ENCODE measurements at regions not wholly inside any gene's neighbourhood (a gene's known extent, or its start where the extent isn't known, plus 50 kb on each side); places are given as distances from the start of the nearest gene placed in this dataset.

- peaks cover 0 to 15% (median 4%) of the 10 kb centered on the region in 7 donors for H3K9me3 Mint-ChIP-seq
- no peak overlapping the region for H3K4me3 Mint-ChIP-seq
- Histone ChIP-seq H3K27ac (ENCODE audit: low read depth in 1 of 2, low read length in 2 of 2) (no peak overlapping the region), H2AFZ (ENCODE audit: insufficient read depth, low read depth, low read length, poor library complexity, severe bottlenecking) (no peak overlapping the region), H3K9me3 (replicated peaks in 1 of 2; ENCODE audit: control insufficient read depth in 1 of 2, insufficient read depth in 1 of 2, low read length in 2 of 2) (peaks cover 3 to 7% of the 10 kb centered on the region in 2 donors), H4K20me1 (ENCODE audit: insufficient read depth, low read length) (no peaks in the 10 kb centered on the region), H3K4me3 (replicated peaks in 1 of 3; ENCODE audit: low read depth in 2 of 3, low read length in 3 of 3) (no peak overlapping the region), H3K36me3 (replicated peaks in 1 of 2; ENCODE audit: control insufficient read depth in 1 of 2, insufficient read depth in 2 of 2, low read length in 2 of 2) (no peaks in the 10 kb centered on the region), H3K79me2 (ENCODE audit: insufficient read depth, low read length) (no peaks in the 10 kb centered on the region), H3K4me1 (ENCODE audit: control insufficient read depth in 1 of 2, insufficient read depth in 2 of 2, low read length in 2 of 2) (no peaks in the 10 kb centered on the region), H3K4me2 (replicated peaks; ENCODE audit: extremely low read depth, low read length, poor library complexity, severe bottlenecking) (no peak overlapping the region), H3K9ac (ENCODE audit: insufficient read depth, low read length, poor library complexity, severe bottlenecking) (no peak overlapping the region), H3K27me3 (ENCODE audit: control insufficient read depth in 2 of 2, insufficient read depth in 2 of 2, low read length in 2 of 2) (no peaks in the 10 kb centered on the region)
- WGBS (ENCODE audit: insufficient coverage), result no CpG with 5 or more reads among the region's 3 CpGs
- DNase-seq, result no peak
- H3K27me3 Mint-ChIP-seq (ENCODE audit: low read depth in 3 of 3), result peaks cover 0 to 3% (median 0%) of the 10 kb centered on the region in 3 donors
- TF ChIP-seq CTCF (IDR thresholded peaks at IDR 0.05), result no peak
- no peaks in the 10 kb centered on the region for H3K4me1 Mint-ChIP-seq
- intact Hi-C loops (cut with micrococcal nuclease), result no loop called here
- H3K27ac Mint-ChIP-seq, result no peak overlapping the region
- H3K36me3 Mint-ChIP-seq, result no peaks in the 10 kb centered on the region
These were observed 93.9 kb upstream of the ADGRL2 start for GRCh38 chr1:81706650-81707435.

- no peaks in the 10 kb centered on the region for H3K27me3 ChIP-seq (ENCODE audit: control insufficient read depth in 2 of 2, insufficient read depth in 2 of 2, low read length in 2 of 2)
These were observed 96.8 kb upstream of the ADGRL2 start for GRCh38 chr1:81703756-81704463.

More at GRCh38 chr1:81703756-81704463, 96.8 kb upstream of the ADGRL2 start:
- no peak for DNase-seq
- Histone ChIP-seq H3K4me3 (replicated peaks in 1 of 3; ENCODE audit: low read depth in 2 of 3, low read length in 3 of 3) (no peak overlapping the region), H3K27ac (ENCODE audit: low read depth in 1 of 2, low read length in 2 of 2) (no peak overlapping the region), H2AFZ (ENCODE audit: insufficient read depth, low read depth, low read length, poor library complexity, severe bottlenecking) (no peak overlapping the region), H3K9me3 (replicated peaks in 1 of 2; ENCODE audit: control insufficient read depth in 1 of 2, insufficient read depth in 1 of 2, low read length in 2 of 2) (peaks cover 6 to 7% of the 10 kb centered on the region in 2 donors), H3K36me3 (replicated peaks in 1 of 2; ENCODE audit: control insufficient read depth in 1 of 2, insufficient read depth in 2 of 2, low read length in 2 of 2) (no peaks in the 10 kb centered on the region), H3K79me2 (ENCODE audit: insufficient read depth, low read length) (no peaks in the 10 kb centered on the region), H3K4me1 (ENCODE audit: control insufficient read depth in 1 of 2, insufficient read depth in 2 of 2, low read length in 2 of 2) (no peaks in the 10 kb centered on the region), H3K4me2 (replicated peaks; ENCODE audit: extremely low read depth, low read length, poor library complexity, severe bottlenecking) (no peak overlapping the region), H4K20me1 (ENCODE audit: insufficient read depth, low read length) (no peaks in the 10 kb centered on the region), H3K9ac (ENCODE audit: insufficient read depth, low read length, poor library complexity, severe bottlenecking) (no peak overlapping the region)
- WGBS (ENCODE audit: insufficient coverage), result 100% methylated on average over 2 of the region's 5 CpGs
- no peak for TF ChIP-seq CTCF (IDR thresholded peaks at IDR 0.05)
- H3K4me3 Mint-ChIP-seq, result no peak overlapping the region
- H3K27me3 Mint-ChIP-seq (ENCODE audit: low read depth in 3 of 3), result peaks cover 0 to 3% (median 0%) of the 10 kb centered on the region in 3 donors
- H3K27ac Mint-ChIP-seq, result no peak overlapping the region
- no peaks in the 10 kb centered on the region for H3K36me3 Mint-ChIP-seq
- H3K9me3 Mint-ChIP-seq, result peaks cover 0 to 15% (median 3%) of the 10 kb centered on the region in 7 donors
- intact Hi-C loops (cut with micrococcal nuclease), result no loop called here
- no peaks in the 10 kb centered on the region for H3K4me1 Mint-ChIP-seq
